ENCODE measurements at regions not wholly inside any gene's neighbourhood (a gene's known extent, or its start where the extent isn't known, plus 50 kb on each side); places are given as distances from the start of the nearest gene placed in this dataset.

- no peak for DNase-seq (ENCODE audit: low spot score)
Observed at GRCh38 chr5:125006011-125006685, 259.7 kb upstream of the ZNF608 start.

GRCh38 chr5:125010356-125010755 lies 263.9 kb upstream of the ZNF608 start:
- DNase-seq (ENCODE audit: low spot score) = no peak

GRCh38 chr5:125011014-125011413 lies 264.6 kb upstream of the ZNF608 start:
- no peak for DNase-seq (ENCODE audit: low spot score)

- DNase-seq (ENCODE audit: low spot score) = no peak
Observed at GRCh38 chr5:125011419-125011818, 265.0 kb upstream of the ZNF608 start.

- no peak for DNase-seq (ENCODE audit: low spot score)
Observed at GRCh38 chr5:125011947-125012346, 265.5 kb upstream of the ZNF608 start.

GRCh38 chr5:125012727-125013451 lies 266.4 kb upstream of the ZNF608 start:
- DNase-seq (ENCODE audit: low spot score) = no peak

GRCh38 chr5:125014202-125014601 lies 267.8 kb upstream of the ZNF608 start:
- DNase-seq (ENCODE audit: low spot score) = no peak

GRCh38 chr5:125017796-125018195 lies 271.4 kb upstream of the ZNF608 start:
- DNase-seq (ENCODE audit: low spot score) = no peak

GRCh38 chr5:125023673-125024072 lies 277.2 kb upstream of the ZNF608 start:
- DNase-seq (ENCODE audit: low spot score) = no peak

- no peak for DNase-seq (ENCODE audit: low spot score)
Observed at GRCh38 chr5:125026867-125027731, 280.7 kb upstream of the ZNF608 start.

GRCh38 chr5:125032286-125032685 lies 285.8 kb upstream of the ZNF608 start:
- no peak for DNase-seq (ENCODE audit: low spot score)

GRCh38 chr5:125033602-125034001 lies 287.2 kb upstream of the ZNF608 start:
- no peak for DNase-seq (ENCODE audit: low spot score)

GRCh38 chr5:125034331-125034730 lies 287.9 kb upstream of the ZNF608 start:
- DNase-seq (ENCODE audit: low spot score) = no peak

GRCh38 chr5:125036494-125036893 lies 290.1 kb upstream of the ZNF608 start:
- no peak for DNase-seq (ENCODE audit: low spot score)

GRCh38 chr5:125037020-125037419 lies 290.6 kb upstream of the ZNF608 start:
- DNase-seq (ENCODE audit: low spot score) = no peak

- DNase-seq (ENCODE audit: low spot score) = no peak
Observed at GRCh38 chr5:125037530-125037929, 291.1 kb upstream of the ZNF608 start.

- no peak for DNase-seq (ENCODE audit: low spot score)
Observed at GRCh38 chr5:125038477-125038876, 292.0 kb upstream of the ZNF608 start.

GRCh38 chr5:125041798-125042197 lies 295.4 kb upstream of the ZNF608 start:
- no peak for DNase-seq (ENCODE audit: low spot score)

GRCh38 chr5:125042261-125042890 lies 295.9 kb upstream of the ZNF608 start:
- no peak for DNase-seq (ENCODE audit: low spot score)

- DNase-seq (ENCODE audit: low spot score) = peak; percentile 48
Observed at GRCh38 chr5:125043781-125044391, 297.4 kb upstream of the ZNF608 start.

- no peak for DNase-seq (ENCODE audit: low spot score)
Observed at GRCh38 chr5:125044491-125045282, 298.2 kb upstream of the ZNF608 start.

Measured in D341Med (cell line).